ENCODE measurements at regions not wholly inside any gene's neighbourhood (a gene's known extent, or its start where the extent isn't known, plus 50 kb on each side); places are given as distances from the start of the nearest gene placed in this dataset.

DNA sequence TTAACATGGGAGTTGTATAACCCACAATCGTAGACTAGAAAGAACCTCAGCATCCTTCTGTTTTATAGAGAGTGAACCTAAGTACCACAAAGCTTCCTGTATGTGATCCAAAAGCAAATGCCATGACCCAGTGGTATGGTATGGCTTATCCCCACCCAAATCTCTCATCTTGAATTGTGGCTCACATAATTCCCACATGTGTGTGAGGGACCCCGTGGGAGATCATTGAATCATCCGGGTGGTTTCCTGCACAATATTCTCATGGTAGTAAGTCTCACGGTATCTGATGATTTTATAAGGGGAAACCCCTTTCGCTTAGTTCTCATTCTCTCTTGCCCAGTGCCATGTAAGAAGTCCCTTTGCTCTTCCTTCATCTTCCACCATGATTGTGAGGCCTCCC, 587.9 kb downstream of the LMO7 start:
- H3K4me1 ChIP-seq, result no peaks in the 10 kb centered on the region
- no peaks in the 10 kb centered on the region for H3K27me3 ChIP-seq
- H3K36me3 ChIP-seq, result no peaks in the 10 kb centered on the region
- ATAC-seq, result no peak
- H3K27ac ChIP-seq, result no peak overlapping the region
- no peak overlapping the region for H3K4me3 ChIP-seq
- H3K9me3 ChIP-seq, result no peaks in the 10 kb centered on the region
- intact Hi-C loops (cut with DNase I), result no loop called here
- no peak for TF ChIP-seq CTCF (IDR thresholded peaks at IDR 0.05)
- DNase-seq, result no peak

GRCh38 chr13:76223565-76223964, 587.4 kb downstream of the LMO7 start:
- Histone ChIP-seq H3K4me1 (no peaks in the 10 kb centered on the region), H3K27ac (no peak overlapping the region), H3K36me3 (no peaks in the 10 kb centered on the region), H3K27me3 (no peaks in the 10 kb centered on the region), H3K4me3 (no peak overlapping the region), H3K9me3 (no peaks in the 10 kb centered on the region)
- TF ChIP-seq CTCF (IDR thresholded peaks at IDR 0.05), result no peak
- intact Hi-C loops (cut with DNase I), result no loop called here
- ATAC-seq, result peak; percentile 37
- no peak for DNase-seq

GRCh38 chr13:76222511-76222910, 586.4 kb downstream of the LMO7 start:
- Histone ChIP-seq H3K27me3 (no peaks in the 10 kb centered on the region), H3K9me3 (no peaks in the 10 kb centered on the region), H3K4me1 (no peaks in the 10 kb centered on the region), H3K4me3 (no peak overlapping the region), H3K27ac (no peak overlapping the region), H3K36me3 (no peaks in the 10 kb centered on the region)
- DNase-seq (no peak), ATAC-seq (peak; percentile 65)
- intact Hi-C loops (cut with DNase I), result no loop called here
- TF ChIP-seq CTCF (IDR thresholded peaks at IDR 0.05), result no peak

DNA sequence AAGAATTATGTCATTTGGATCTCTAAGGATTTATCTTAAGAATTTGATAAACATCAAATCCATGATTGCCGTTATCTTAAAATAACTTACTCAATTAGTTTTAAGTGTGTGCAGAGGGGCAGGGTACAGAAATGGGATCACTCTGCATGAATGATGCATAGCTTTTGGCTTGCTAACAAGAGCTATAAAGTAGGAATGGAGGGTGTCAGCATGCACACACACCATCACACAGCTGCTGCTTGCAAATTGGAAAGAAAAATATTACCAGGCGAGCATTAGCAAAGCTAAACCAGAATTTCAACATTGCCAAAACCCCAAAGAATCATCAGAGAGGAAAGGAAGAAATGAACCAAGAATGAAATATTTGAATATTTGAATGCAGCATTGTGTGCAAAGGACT, 580.6 kb downstream of the LMO7 start:
- no peaks in the 10 kb centered on the region for H3K36me3 ChIP-seq
- H3K27me3 ChIP-seq, result no peaks in the 10 kb centered on the region
- ATAC-seq, result no peak
- no peak for DNase-seq
- intact Hi-C loops (cut with DNase I), result no loop called here
- no peaks in the 10 kb centered on the region for H3K9me3 ChIP-seq
- TF ChIP-seq CTCF (IDR thresholded peaks at IDR 0.05), result no peak
- no peaks in the 10 kb centered on the region for H3K4me1 ChIP-seq
- no peak overlapping the region for H3K27ac ChIP-seq
- no peak overlapping the region for H3K4me3 ChIP-seq

DNA sequence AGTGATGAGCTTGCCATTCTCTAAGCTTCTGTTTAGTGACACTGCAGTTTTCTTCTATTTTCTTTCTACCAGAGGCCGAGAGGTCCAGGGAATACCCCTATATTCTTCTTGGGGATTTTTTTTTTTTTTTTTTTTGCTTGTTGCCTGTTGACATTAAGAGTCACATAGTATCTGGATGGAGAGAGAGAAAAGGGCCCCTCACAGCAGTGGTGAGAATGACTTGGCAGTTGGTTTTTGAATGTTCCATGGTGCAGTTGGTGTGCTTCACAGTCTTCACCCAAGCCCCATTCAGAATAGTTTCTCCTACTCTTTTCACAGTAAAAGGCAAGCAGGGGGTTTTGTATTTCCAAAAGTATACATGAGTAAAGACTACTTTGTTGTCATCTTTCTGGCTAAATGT, 577.9 kb downstream of the LMO7 start:
- intact Hi-C loops (cut with DNase I), result no loop called here
- DNase-seq, result no peak
- Histone ChIP-seq H3K4me1 (no peaks in the 10 kb centered on the region), H3K4me3 (no peak overlapping the region), H3K36me3 (no peaks in the 10 kb centered on the region), H3K9me3 (no peaks in the 10 kb centered on the region), H3K27me3 (no peaks in the 10 kb centered on the region), H3K27ac (no peak overlapping the region)
- TF ChIP-seq CTCF (IDR thresholded peaks at IDR 0.05), result no peak
- ATAC-seq, result no peak

DNA sequence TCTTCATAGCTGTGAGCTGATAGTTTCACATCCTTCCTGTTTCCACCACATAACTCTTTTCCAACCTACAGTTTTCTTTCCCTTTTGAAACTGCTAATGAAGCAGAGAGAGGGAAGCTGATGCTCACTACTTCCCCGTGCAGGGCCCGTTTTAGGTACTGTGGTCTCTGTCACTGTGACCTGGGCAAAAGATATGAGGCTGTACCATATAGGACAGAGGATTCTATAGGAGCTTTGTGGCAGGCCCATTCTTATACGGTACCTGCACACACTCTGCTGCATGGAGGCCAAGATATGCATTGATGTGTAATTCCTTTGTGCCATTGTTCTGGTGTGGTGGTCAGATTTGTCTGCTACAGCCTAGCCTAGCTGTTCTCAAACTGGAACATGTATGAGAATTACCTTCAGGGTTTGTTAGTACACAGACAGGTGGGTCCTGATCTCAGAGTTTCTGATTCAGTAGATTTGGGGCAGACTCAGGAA, 577.3 kb downstream of the LMO7 start:
- no peak for ATAC-seq
- no peaks in the 10 kb centered on the region for H3K9me3 ChIP-seq
- no peak overlapping the region for H3K4me3 ChIP-seq
- no peak overlapping the region for H3K27ac ChIP-seq
- no peak for TF ChIP-seq CTCF (IDR thresholded peaks at IDR 0.05)
- intact Hi-C loops (cut with DNase I), result no loop called here
- DNase-seq, result no peak
- H3K27me3 ChIP-seq, result no peaks in the 10 kb centered on the region
- no peaks in the 10 kb centered on the region for H3K4me1 ChIP-seq
- no peaks in the 10 kb centered on the region for H3K36me3 ChIP-seq
